Dendritic cell treated with granulocyte-macrophage colony-stimulating factor and Interleukin-4, amounts not matched to agents 40 ng/mL and 50 ng/mL, for 4 days (primary cell): ENCODE measurements at regions not wholly inside any gene's neighbourhood (a gene's known extent, or its start where the extent isn't known, plus 50 kb on each side); places are given as distances from the start of the nearest gene placed in this dataset.

Experiments
- H3K27ac Mint-ChIP-seq: one replicate; pipeline ENCODE4 v1.8.0; 2022; ENCODE audit warnings: mild to moderate bottlenecking, mixed read lengths
- H3K27me3 Mint-ChIP-seq: one replicate; pipeline ENCODE4 v1.8.0; 2022; ENCODE audit warnings: mild to moderate bottlenecking, mixed read lengths
- H3K36me3 Mint-ChIP-seq: one replicate; pipeline ENCODE4 v1.8.0; 2022; ENCODE audit warnings: low read depth, mixed read lengths
- H3K4me1 Mint-ChIP-seq: one replicate; pipeline ENCODE4 v1.8.0; 2022; ENCODE audit warnings: low read depth, mixed read lengths
- H3K4me3 Mint-ChIP-seq: one replicate; pipeline ENCODE4 v1.8.0; 2022; ENCODE audit warnings: mild to moderate bottlenecking, moderate library complexity, mixed read lengths
- H3K9me3 Mint-ChIP-seq: one replicate; pipeline ENCODE4 v1.8.0; 2022; ENCODE audit warnings: mixed read lengths
- intact Hi-C: fragments of 100-400 bp; cut with micrococcal nuclease; formaldehyde crosslinking; loops from one replicate; pipeline ENCODE4 v1.15.0; 2022

DNA sequence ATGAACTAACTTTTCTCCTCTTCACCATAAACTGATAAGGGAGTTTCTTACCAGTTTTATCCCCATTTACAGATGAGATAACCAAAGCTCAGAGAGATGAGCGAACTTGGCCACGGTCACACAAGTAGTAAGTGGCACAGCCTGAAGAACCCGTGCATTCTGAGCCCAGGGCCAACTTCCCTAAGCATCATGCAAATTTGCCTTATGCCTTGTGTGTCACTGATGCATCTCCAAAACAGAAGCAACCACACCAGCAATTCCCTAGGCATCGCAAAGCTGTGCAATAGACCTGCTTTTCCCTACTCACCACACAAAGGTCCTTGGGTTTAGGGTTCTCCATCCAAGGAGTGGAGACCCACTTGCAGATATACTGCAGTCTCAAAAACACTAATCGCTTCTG is 304.5 kb upstream of the KAZN start:
- Mint-ChIP-seq H3K9me3 (no peaks in the 10 kb centered on the region), H3K4me3 (no peak overlapping the region), H3K36me3 (no peaks in the 10 kb centered on the region), H3K27ac (no peak overlapping the region), H3K27me3 (peaks cover 3% of the 10 kb centered on the region), H3K4me1 (no peaks in the 10 kb centered on the region)
- intact Hi-C loops: no loop called here

DNA sequence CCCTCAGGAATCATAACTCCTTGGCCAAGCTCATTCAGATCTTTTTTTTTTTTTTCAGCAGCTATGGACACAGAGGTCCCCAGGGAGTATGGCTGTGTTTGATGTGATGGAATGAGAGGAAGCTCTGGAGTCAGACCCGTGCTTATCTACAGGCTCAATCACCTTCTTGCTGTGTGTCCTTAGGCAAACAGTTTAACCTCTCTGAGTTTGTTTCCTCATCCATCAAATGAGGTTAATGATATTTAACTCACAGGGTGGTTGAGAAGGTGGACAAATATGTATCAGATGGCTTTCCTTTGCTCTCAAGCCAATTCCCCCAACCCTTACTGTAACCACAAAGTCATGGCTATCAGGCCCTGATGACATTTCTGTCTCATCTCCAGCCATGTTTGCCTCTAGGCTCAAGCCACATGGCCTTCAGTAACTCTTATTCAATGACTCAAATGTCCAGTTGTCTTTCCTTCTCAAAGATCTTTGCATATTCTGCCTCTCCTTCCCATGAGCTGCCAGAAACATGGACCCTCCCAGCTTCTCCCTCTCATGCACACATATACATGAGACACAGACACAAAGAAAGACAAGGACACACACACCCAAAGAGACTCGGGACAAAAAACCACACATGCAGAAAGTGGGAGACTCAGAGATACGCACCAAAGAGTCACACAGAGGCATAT is 303.5 kb upstream of the KAZN start:
- intact Hi-C loops: no loop called here
- peaks cover 3% of the 10 kb centered on the region for H3K27me3 Mint-ChIP-seq
- H3K9me3 Mint-ChIP-seq: no peaks in the 10 kb centered on the region
- H3K4me1 Mint-ChIP-seq: no peaks in the 10 kb centered on the region
- no peaks in the 10 kb centered on the region for H3K36me3 Mint-ChIP-seq
- H3K27ac Mint-ChIP-seq: no peak overlapping the region
- H3K4me3 Mint-ChIP-seq: no peak overlapping the region

DNA sequence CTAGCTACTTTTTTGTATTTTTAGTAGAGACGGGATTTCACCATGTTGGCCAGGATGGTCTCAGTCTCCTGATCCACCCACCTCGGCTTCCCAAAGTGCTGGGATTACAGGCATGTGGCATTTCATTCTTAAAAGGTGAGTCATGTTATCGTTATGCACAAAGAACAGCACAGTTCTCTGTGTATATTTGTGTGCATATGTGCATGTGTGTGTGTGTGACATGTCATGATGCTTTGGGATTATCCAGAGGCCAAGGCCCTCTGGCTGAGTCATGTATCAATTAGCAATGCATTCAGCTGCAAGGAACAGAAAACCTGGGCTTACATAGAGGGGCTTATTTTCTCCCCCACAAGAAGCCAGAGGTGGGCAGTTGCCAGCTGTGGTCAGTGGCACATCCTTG is 301.7 kb upstream of the KAZN start:
- intact Hi-C loops: no loop called here
- H3K4me3 Mint-ChIP-seq: no peak overlapping the region
- no peaks in the 10 kb centered on the region for H3K36me3 Mint-ChIP-seq
- no peak overlapping the region for H3K27ac Mint-ChIP-seq
- no peaks in the 10 kb centered on the region for H3K9me3 Mint-ChIP-seq
- H3K27me3 Mint-ChIP-seq: peaks cover 3% of the 10 kb centered on the region
- H3K4me1 Mint-ChIP-seq: no peaks in the 10 kb centered on the region

DNA sequence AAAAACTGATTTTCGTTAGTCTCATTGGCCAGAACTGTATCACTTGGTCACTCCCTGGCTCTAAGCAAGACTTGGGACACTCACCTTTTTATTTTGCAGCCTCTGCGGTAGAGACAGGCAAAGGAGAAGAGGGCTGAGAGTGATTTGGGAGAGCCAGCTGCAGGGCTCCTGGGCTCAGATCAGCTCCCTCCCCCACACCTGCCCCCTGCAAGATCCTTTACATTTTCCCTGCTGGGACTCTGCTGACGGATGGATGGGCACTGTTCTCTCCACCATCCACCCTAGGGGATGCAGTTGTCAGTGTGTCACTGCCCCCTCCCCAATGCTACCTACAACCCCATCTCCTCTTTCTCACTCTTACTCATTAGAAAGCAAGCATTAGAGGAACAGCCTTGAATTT is 301.1 kb upstream of the KAZN start:
- no peaks in the 10 kb centered on the region for H3K4me1 Mint-ChIP-seq
- no peaks in the 10 kb centered on the region for H3K36me3 Mint-ChIP-seq
- H3K27me3 Mint-ChIP-seq: peaks cover 3% of the 10 kb centered on the region
- H3K9me3 Mint-ChIP-seq: no peaks in the 10 kb centered on the region
- intact Hi-C loops: no loop called here
- H3K4me3 Mint-ChIP-seq: no peak overlapping the region
- no peak overlapping the region for H3K27ac Mint-ChIP-seq

DNA sequence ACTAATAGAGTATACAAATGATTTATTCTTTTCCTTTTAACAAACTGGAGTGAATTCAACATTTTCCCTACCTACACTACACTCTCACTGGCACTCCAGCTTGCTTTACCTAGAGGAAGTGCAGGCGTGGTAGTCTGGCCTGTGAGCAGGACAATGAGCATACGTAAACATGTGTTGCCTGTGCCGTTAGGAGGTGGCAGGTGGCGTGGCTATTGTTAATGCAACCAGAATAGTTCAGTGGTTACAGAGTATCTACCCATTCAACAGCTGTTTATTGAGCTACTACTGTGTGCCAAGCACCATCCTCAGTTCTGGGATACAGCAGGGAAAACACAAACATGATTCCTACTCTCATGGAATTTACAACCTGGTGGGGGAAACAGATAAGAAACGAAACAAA is 299.7 kb upstream of the KAZN start:
- Mint-ChIP-seq H3K27me3 (peaks cover 3% of the 10 kb centered on the region), H3K36me3 (no peaks in the 10 kb centered on the region), H3K4me3 (no peak overlapping the region), H3K27ac (no peak overlapping the region), H3K9me3 (no peaks in the 10 kb centered on the region), H3K4me1 (no peaks in the 10 kb centered on the region)
- intact Hi-C loops: no loop called here

DNA sequence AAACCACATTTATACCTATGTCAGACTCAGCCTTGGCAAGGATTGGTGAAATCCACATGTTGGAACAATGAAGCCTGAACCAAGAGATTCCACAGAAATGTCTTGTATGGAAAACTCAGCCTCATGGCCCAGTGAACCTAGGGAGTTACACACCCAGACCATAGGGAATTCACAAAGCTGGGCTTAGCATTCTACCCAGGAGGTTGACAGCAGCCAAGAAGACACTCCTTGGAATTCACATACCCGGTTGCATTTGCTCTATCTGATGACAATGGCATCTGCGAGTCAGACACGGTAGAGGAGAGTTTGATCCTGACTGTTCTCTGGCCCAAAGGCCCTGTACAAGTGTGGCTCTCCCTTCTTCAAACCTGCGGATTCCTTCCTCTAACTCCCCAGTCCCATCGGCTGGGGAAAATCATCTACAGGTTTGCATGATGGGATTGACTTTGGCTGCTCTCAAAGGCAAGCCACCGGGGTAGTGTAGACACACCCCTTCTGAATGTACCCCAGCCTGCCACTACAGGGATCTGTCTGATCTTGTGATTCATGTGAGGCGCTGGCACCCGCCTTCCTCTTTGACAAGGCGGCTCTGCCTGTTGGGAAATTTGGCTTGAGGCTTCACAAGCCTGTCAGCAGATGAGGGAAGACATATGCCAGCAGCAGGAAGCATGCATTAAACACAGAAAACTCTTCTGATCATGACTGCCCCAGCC is 297.3 kb upstream of the KAZN start:
- Mint-ChIP-seq H3K27ac (no peak overlapping the region), H3K27me3 (no peaks in the 10 kb centered on the region), H3K9me3 (no peaks in the 10 kb centered on the region), H3K4me3 (no peak overlapping the region), H3K36me3 (no peaks in the 10 kb centered on the region), H3K4me1 (no peaks in the 10 kb centered on the region)
- intact Hi-C loops: no loop called here

DNA sequence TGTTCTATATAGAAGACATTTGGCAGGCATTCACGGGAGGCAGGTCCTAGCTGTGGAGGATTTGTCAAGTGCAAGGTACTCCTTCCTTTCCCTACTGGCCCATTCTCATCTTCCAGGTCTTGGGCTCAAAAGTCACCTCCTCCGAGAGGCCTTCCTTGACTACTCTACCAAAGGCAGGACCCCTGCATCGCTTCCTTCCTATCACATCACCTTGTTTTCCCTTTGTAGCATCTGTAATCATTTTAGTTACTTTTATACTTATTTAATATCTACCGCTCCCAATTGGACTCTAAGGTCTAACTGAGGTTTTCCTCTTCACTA is 296.8 kb upstream of the KAZN start:
- Mint-ChIP-seq H3K4me1 (no peaks in the 10 kb centered on the region), H3K27ac (no peak overlapping the region), H3K9me3 (no peaks in the 10 kb centered on the region), H3K4me3 (no peak overlapping the region), H3K27me3 (no peaks in the 10 kb centered on the region), H3K36me3 (no peaks in the 10 kb centered on the region)
- intact Hi-C loops: no loop called here

DNA sequence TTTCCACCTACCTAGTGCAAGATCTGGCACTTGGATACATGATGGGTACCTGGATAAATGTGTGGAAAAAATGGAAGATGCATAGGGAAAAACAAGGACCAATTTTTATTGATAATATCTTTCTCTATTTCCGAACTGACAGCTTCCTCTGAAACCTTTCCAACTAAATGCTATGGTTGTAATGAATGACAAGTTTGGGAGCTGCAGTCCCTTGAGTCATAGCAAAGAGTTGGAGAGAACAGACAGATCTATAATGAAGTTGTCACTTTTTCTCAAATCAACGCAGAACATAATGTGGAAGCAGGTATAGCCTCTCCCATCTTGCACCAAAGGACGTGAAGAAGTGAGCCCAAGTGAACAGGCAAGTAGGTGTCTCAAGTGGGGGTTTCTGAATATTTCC is 296.5 kb upstream of the KAZN start:
- no peaks in the 10 kb centered on the region for H3K36me3 Mint-ChIP-seq
- H3K4me3 Mint-ChIP-seq: no peak overlapping the region
- no peaks in the 10 kb centered on the region for H3K27me3 Mint-ChIP-seq
- H3K9me3 Mint-ChIP-seq: no peaks in the 10 kb centered on the region
- no peak overlapping the region for H3K27ac Mint-ChIP-seq
- intact Hi-C loops: no loop called here
- H3K4me1 Mint-ChIP-seq: no peaks in the 10 kb centered on the region

DNA sequence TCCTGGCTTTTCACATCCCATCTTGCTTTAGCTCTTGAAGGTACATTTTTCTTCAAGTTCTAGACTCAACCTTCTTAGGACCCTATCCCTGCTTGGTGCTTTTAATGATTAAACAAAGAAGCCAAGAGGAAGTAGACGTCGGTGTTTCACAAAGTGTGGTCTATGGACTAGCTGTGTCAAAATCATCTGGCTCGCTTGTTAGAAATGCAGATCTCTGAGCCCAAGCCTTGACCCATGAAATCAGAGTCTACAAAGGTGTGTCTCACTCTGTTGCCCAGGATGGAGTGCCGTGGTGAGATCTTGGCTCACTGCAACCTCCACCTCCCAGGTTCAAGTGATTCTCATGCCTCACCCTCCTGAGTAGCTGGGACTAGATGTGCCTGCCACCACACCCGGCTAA is 295.5 kb upstream of the KAZN start:
- no peaks in the 10 kb centered on the region for H3K4me1 Mint-ChIP-seq
- H3K4me3 Mint-ChIP-seq: no peak overlapping the region
- H3K9me3 Mint-ChIP-seq: no peaks in the 10 kb centered on the region
- no peaks in the 10 kb centered on the region for H3K27me3 Mint-ChIP-seq
- no peaks in the 10 kb centered on the region for H3K36me3 Mint-ChIP-seq
- no peak overlapping the region for H3K27ac Mint-ChIP-seq
- intact Hi-C loops: no loop called here

DNA sequence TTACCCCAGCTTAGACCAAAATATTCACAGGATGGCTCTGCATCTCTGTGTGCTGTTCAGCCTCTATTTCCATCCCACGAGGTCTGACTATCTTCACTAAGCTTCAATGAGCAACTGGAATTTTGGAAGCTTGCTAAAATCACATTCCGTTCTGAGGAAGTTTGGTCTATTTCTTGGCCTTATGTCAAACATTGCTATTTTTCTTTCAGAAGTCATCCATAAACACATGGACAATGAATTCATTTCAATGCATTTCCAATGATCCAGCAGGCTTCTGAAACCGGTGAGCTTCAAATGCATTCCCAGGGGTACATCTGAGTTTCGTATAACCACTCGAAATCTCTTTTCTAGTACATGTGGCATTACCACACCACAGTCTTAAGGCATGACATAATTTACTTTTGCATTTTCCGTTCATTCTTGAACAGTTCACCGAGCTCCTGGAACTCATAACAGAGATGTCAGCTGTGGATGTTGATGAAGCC is 294.1 kb upstream of the KAZN start:
- H3K27me3 Mint-ChIP-seq: no peaks in the 10 kb centered on the region
- no peaks in the 10 kb centered on the region for H3K4me1 Mint-ChIP-seq
- intact Hi-C loops: no loop called here
- H3K4me3 Mint-ChIP-seq: no peak overlapping the region
- H3K36me3 Mint-ChIP-seq: no peaks in the 10 kb centered on the region
- no peak overlapping the region for H3K27ac Mint-ChIP-seq
- H3K9me3 Mint-ChIP-seq: no peaks in the 10 kb centered on the region

DNA sequence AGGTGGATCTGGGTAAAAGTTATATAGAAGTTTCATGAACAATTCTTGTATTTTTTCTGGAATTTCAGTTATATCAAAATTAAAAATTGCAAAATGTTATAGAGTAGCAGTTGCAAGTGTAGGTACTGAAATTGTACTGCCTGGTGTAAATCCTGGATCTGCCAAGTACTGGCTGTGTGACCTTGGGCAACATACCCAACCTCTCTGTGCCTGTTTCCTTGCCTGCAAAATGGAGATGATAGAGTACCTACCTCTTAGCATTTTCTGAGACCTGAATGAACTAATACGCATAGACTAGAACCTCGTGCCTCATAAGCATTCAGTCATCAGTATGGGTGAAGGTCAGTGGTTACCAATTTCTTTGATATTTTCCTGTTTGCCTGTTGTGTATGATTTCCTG is 290.0 kb upstream of the KAZN start:
- Mint-ChIP-seq H3K27me3 (no peaks in the 10 kb centered on the region), H3K27ac (no peak overlapping the region), H3K36me3 (no peaks in the 10 kb centered on the region), H3K4me1 (no peaks in the 10 kb centered on the region), H3K4me3 (no peak overlapping the region), H3K9me3 (no peaks in the 10 kb centered on the region)
- intact Hi-C loops: no loop called here

DNA sequence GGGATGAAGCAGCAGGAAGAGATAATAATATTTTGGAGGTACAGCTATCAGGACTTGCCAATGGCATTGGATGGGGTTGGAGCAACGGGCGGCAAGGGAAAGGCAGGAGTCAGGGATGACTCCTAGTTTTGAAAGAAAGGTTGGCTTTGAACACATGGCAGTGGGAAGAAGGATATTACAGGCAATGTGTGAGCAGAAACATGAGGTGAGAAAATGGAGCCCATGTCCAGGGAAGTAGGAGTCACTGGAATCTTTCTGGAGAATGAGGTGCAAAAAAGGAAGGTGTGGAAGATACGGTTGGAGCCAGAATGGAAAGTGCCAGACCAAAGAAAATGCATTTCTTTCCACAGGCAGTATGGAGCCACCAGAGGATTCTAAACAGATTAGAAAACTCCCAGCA is 288.5 kb upstream of the KAZN start:
- no peak overlapping the region for H3K4me3 Mint-ChIP-seq
- no peaks in the 10 kb centered on the region for H3K27me3 Mint-ChIP-seq
- intact Hi-C loops: no loop called here
- H3K9me3 Mint-ChIP-seq: no peaks in the 10 kb centered on the region
- H3K27ac Mint-ChIP-seq: no peak overlapping the region
- no peaks in the 10 kb centered on the region for H3K4me1 Mint-ChIP-seq
- no peaks in the 10 kb centered on the region for H3K36me3 Mint-ChIP-seq

DNA sequence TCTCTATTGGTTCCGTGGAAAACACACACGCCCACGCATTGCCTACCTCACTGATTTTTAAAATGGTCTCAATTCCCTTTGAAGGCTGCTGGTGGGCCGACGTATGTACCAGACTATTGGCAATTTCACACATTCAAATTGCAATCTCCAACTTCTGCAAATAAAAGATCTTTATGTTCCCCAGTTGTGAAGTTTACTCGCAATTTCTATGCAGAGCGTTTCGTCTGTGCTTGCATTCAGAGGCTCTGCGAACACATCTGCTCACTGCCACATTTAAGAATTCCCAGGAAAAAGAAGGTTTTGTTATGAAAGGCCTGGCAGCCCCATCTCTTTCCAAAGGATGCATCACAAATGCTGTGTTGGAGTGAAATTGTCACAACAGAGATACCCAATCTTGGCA is 288.0 kb upstream of the KAZN start:
- no peaks in the 10 kb centered on the region for H3K4me1 Mint-ChIP-seq
- no peak overlapping the region for H3K27ac Mint-ChIP-seq
- H3K27me3 Mint-ChIP-seq: no peaks in the 10 kb centered on the region
- no peak overlapping the region for H3K4me3 Mint-ChIP-seq
- H3K9me3 Mint-ChIP-seq: no peaks in the 10 kb centered on the region
- no peaks in the 10 kb centered on the region for H3K36me3 Mint-ChIP-seq
- intact Hi-C loops: no loop called here

DNA sequence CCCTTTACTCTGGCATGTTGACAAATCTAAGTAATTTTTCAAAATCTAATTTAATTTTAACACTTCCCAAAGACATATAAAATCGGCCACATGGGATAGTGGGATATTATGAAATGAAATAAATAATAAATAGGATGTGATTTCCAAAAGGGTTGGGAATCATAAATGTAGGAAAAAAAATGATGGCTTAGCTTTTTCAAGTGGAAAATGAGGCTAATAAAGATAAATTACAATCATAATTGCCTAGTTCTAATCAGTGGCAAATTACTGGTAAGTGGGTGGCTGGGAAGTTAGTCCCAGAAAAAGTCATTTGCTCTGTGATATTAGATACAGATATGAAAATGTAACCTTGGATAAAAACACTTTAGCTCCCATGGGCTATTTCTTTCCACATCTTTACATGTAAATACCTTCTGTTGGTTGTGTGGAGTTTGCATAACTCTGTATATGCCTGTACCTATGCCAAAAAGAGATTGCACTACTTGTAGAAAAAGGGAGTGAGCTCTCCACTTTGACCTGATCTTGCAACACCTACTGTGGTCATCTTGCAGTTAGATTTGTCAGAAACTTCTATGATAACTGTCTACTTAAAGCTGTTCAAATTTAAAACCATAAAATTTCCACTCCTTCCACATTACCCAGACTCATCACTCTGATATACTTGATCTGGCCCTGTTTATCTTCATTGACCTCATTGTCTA is 284.6 kb upstream of the KAZN start:
- intact Hi-C loops: no loop called here
- no peak overlapping the region for H3K27ac Mint-ChIP-seq
- no peaks in the 10 kb centered on the region for H3K36me3 Mint-ChIP-seq

More for the DNA sequence above, 284.6 kb upstream of the KAZN start:
- Mint-ChIP-seq H3K27me3 (peaks cover 1% of the 10 kb centered on the region), H3K4me3 (no peak overlapping the region), H3K9me3 (no peaks in the 10 kb centered on the region), H3K4me1 (no peaks in the 10 kb centered on the region)
